ENCODE measurements at regions not wholly inside any gene's neighbourhood (a gene's known extent, or its start where the extent isn't known, plus 50 kb on each side); places are given as distances from the start of the nearest gene placed in this dataset.
"Not testable (repeated sequence)": the region's sequence is repeated elsewhere in the genome, so short reads cannot be mapped to it uniquely, and the experiment has no call there.

DNA sequence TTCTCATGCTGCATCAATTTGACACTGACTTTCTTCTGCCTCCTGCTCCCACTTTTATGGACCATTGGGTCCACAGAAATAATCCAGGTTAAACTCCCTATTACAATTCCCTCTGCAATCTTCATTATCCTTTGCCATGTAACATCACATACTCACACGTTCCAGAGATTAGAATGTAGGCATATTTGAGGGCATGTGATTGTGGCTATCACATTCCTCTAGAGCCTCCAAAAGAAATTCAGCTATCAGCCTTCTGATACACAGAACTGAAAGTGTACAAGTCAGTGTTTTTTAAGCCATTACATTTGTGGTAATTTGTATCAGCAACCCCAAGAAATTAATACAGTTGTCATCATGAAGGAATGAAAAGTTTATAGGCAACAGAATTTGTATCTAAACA is 892.4 kb downstream of the RPS29 start:
- DNase-seq = no peak

DNA sequence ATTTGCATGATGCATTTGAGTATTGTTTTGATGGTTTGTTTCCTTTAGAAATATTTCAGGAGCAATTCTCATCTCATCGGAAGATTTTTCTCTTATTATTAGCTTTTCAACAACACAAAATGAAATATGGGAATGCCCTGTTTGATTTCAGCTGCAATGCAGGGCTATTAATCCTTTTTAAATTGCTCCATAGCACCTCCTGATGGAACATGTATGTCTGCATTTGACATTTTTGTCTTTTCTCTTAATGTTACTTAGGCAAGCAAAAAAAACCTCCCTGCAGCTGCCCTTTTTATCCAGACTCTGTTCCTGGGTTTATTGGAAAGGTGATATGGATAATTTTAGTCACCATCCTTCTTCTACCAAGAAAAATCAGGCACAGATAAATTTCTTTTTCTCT is 895.8 kb downstream of the RPS29 start:
- no peak for DNase-seq

DNA sequence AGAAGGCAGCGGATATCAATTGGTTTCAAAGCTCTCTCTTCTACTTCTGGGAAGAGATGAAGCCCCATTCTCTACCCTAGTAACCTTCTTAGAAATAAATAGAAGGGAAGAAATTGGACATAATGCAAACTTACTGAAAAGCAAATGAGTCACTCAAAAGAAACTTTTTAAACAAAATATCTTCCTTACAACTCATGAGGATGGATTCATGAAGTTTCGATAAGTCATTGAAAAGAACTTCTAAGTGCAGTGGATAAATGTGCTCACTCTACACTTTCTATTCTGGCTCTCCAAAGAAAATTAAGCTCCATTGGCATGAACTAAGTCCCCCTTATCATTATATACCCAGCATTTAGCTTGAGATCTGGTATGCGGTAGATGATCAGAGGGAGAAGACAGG is 899.5 kb downstream of the RPS29 start:
- DNase-seq = no peak

DNA sequence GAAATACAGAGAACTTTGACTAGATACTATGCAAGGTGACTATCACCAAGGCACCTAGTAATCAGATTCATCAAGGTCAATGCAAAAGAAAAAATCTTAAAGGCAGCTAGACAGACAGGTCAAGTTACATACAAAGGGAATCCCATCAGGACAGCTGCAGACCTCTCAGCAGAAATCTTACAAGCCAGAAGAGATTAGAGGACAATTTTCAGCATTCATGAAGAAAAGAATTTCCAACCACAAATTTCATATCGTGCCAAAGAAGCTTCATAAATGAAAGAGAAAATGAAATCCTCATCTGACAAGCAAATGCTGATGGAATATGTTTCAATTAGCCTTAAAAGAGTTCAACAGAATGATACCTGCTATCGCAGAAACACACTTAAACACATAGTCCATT is 913.7 kb downstream of the RPS29 start:
- no peak for DNase-seq

DNA sequence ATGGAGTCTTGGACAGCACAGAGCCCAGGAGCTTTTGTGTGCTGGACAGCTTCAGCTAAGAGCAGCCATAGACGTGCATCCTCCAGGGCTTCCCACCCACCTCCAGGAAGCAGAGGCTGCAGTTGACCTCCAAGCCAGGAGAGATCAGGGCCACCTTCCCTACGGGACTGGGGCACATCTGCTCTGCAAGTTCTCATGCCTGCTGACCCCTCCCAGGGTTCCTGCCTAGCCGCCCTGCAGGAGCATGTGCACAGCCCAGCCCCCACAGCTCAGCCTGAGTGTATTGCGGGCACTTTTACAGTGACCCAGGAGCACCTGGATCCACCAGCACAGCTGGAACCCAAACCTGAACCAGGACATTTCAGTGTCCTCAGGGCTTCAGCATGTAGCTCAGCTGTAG is 915.2 kb downstream of the RPS29 start:
- DNase-seq = no peak

DNA sequence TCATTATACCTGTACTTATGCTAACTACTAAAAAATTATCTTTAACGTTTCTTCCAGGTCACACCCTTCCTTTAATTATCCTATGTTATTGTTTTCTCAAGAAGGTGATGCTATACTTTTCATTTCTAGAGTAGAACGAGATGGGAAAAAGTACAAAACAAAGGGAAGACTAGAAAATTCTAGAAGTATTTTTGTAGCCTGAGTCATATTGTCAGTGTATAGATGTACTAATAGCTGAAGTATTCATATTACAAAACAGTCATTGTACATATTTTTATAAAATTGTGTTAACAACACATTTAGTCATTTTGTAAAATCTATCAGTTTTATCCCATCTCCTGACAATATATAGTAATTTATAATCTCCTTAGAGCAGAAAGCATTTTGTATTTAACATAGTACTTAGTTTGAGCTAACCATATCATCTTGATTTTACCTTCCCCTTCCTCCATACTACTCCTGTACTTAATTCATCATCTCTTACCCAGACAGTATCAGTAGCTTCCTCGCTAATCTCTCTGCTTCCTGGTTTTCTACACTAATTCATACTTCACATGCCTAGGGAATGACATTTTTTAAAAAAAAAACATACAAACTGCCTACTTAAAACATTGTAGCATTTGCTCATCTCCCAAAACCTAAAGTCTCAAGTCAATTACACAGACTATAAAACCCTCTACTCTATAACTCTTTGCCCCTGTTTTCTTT is 920.9 kb downstream of the RPS29 start:
- DNase-seq = no peak

DNA sequence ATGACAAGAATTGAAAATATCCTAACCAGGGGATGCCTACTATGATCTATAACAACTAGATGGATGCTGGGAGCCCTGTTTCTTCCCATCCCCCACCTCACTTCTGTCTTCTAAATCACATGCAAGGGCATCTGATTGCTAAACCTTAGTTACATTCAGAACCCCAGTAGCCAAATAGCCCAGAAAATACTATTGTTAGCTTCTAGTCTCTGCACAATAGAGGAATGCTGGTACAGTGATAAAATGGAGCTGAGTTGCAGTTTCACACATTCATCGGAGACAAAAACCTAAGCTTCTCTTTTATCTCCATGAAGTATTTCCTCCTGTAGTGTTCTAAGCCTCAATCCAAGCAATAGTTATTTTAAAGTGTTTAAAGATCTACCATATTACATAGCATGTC is 942.9 kb downstream of the RPS29 start:
- no peak for DNase-seq

DNA sequence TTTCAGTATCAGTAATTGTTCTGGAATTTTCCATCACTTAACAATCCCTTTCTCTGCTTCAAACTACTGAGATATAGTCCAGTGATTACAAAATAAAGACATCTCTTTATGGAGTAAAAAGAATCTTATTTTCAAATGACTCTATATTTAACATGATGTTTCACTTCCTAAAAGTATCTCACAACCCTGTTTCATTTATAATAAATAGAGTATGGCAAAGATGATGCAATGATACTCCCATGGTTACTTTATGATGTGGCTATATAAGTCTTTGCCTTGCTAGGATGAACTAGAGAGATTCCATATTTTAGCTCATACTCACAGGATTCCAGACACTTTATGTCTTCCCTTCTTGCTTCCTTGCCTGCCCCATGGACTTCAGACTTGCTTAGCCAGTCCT is 953.5 kb upstream of the MDGA2 start:
- no peak for DNase-seq

DNA sequence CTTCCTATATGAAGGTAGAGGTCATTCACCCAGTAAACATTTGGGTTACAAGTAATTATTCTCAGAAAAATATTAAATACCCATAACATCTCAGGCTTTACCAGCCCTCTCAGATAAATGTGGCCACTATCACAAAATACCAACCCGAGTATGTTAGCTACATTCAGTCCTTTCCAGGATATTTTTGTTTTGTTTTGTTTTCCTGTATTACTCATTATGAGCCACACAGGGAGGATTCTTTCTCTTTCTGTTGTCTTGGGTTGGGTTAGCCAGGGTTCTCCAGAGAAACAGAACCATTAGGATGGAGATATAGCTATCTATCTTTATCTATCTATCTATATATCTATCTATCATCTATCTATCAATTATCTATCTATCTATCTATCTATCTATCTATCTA is 947.6 kb upstream of the MDGA2 start:
- no peak for DNase-seq

DNA sequence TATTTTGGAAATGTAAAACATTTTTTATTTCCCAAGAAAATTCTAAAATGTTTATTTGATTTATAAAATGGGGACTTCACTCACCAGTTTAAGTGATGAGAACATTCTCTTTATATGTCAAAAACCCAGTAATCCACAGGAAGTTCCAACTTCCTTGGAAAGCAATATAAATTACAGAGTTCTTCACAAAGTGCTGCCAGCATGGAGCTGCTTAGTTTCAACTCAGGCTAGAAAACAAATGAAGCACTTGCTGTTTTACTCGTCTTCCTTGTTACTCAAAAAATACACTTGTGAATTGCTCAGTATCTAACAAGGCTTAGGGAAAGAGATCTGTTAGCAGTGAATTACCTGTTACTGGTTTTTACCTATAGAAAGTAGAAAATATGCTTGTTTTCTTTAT is 942.7 kb upstream of the MDGA2 start:
- no peak for DNase-seq

DNA sequence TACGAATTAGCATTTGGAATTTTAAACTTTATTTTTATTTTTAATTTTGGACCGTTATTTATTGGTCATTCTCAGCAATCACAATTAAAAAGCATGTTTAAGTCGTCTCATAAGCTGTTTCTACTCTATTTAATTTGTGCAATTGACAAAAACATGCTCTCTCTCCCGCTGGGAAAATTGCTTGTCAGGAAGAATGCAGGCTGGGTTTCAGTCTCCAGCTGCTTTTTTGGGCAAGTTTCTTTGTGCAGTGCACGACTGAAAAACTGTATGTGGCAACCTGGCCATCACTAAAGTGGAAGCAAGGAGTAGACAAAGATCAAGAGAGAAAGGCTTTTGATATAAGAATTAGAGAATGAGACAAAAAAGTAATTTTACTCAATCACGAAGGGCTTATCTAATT is 941.5 kb upstream of the MDGA2 start:
- no peak for DNase-seq

DNA sequence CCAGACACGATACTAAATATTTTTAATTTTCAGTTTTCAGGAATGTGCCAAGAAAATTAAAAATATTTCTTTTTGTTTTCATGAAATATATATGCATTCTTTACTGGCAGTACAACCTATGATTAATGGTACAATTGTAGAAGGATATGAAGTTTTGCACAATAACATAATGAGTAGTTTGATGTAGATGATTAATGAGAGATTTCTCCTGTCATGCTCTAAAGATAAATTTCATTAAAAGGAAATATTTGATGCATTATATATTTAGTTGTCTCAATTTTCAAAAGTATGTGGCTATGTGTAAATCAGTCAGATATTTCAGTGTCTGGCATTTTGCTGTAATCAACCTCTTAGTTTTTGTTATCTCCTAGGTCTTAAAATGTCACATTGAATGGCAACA is 940.2 kb upstream of the MDGA2 start:
- no peak for DNase-seq

DNA sequence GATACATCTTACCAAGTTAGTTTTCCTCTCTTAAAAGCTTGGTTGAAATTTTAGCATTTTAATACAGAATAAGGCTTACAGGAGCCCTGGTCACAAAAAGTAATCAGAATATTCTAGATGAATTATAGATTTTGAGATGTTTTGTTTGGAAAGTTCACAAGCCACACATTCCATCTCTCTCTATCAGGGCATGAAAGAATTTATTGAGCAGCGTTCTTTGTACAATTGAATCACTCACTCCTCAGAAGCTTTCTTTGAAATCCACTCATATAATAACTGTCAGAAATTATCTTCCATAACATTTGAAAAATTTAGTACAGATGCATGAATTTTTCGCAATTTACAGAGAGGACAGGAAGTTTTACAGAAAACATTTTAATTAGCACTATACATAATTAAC is 938.6 kb upstream of the MDGA2 start:
- no peak for DNase-seq

DNA sequence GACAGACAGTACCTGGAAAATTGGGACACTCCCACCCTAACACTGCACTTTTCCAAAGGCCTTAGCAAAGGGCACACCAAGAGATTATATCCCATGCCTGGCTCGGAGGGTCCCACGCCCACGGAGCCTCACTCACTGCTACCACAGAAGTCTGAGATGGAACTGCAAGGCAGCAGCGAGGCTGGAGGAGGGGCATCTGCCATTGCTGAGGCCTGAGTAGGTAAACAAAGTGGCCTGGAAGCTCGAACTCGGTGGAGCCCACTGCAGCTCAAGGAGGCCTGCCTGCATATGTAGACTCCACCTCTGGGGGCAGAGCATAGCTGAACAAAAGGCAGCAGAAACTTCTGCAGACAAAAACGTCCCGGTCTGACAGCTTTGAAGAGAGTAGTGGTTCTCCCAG is 931.6 kb upstream of the MDGA2 start:
- not testable (repeated sequence) for DNase-seq

DNA sequence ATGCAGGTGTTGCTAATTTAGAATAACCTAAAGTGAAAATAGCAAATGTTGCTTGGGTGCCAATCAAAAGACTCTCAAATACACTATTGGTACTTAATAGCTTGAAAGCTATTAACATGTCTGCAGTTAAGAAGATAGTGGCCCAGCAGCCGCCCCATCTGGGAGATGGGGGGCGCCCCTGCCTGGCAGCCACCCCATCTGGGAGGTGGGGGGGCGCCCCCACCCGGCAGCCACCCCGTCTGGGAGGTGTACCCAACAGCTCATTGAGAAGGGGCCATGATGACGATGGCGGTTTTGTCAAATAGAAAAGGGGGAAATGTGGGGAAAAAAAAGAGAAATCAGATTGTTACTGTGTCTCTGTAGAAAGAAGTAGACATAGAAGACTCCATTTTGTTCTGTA is 923.1 kb upstream of the MDGA2 start:
- no peak for DNase-seq

DNA sequence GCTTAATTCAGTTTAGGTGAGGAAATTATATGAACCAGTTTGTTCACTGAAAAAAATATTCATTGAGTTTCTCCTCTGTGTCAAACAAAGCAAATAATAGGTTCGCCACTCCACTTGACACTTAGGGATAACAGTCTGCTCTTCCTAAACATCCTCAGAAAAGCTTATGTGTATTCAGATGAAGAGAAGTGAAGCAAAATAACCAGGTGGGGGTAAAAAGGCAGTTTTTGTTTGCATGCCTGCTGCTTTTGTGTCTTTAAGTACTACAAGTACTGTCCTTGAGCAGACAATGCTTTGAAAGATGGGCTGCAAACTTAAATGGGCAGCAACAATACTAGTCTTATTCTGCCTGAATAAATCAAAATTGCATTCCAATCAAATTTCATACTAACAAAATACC is 910.7 kb upstream of the MDGA2 start:
- DNase-seq = no peak

DNA sequence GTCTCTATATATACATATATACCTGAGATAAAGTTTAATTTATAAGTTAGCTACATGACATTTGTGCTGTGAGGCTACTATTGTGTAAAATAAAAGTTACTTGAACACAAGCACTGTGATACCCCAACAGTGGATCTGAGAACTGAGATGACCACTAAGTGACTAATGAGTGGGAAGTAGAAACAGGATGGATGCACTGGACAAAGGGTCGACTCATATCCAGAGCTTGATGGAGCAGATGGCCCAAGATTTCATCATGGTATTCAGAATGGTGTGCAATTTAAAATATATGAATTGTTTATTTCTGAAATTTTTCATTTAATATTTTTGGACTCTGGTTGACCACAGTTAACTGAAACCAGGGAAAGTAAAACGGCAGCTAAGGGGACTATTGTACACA is 908.6 kb upstream of the MDGA2 start:
- no peak for DNase-seq

DNA sequence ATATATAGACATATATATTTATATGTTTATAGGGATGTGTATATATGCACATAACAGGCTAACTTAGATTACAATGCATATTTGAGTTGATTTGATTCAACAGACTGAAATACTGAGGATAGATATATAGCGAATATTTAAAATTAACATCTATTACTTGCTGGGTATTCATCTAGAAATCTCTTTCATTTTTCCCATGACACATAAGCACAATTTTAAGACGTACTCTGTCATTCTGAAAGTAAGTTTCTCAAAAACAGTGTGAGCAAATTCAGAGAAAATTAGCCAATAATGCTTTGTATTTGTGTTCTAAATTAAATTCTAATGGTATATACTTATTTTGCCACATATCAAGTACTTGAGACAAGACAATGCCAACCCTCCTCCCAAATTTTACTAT is 907.5 kb upstream of the MDGA2 start:
- DNase-seq = no peak

DNA sequence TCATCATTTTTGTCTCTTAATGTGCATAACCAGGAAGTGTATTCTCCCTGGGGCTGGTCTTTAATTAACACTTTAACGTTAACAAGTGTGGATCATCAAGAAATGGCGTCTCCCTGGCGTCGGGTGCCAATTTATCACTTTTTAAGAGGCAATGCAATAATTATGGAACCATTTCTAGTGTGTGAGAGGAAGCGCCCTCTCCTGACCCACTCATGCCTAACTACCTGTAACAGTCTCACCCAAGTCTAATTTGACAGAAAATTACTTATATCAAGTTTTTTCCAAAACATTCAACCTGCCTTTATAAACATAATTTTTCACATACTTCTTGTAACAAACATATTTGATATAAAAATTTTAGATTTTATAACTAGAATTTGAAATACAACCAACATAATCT is 905.3 kb upstream of the MDGA2 start:
- DNase-seq = no peak

DNA sequence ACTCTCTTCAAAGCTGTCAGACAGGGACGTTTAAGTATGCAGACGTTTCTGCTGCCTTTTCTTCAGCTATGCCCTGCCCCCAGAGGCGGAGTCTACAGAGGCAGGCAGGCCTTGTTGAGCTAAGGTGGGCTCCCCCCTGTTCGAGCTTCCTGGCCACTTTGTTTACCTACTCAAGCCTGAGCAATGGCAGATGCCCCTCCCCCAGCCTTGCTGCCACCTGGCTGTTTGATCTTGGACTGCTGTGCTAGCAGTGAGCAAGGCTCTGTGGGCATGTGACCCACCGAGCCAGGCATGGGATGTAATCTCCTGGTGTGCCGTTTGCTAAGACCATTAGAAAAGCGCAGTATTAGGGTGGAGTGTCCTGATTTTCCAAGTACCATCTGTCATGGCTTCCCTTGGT is 900.4 kb upstream of the MDGA2 start:
- no peak for DNase-seq

DNA sequence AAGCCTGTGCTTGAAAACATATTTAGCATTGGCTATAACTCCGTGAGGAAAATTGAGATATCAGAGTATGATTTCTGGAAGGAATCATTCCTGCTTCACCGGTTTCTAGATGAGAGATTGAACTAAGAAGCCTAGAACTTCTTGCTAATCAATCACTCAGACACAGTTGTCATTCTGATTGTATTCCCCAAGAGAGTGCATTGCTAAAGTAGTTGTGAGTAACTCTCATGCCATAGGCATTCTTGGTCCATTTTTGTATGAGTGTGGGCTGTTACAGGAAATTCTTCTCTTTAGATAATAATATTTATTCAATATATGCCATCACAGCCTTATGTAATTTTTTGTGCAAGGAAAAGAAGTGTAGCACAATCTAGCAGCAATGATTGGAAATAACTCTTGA is 893.3 kb upstream of the MDGA2 start:
- no peak for DNase-seq

DNA sequence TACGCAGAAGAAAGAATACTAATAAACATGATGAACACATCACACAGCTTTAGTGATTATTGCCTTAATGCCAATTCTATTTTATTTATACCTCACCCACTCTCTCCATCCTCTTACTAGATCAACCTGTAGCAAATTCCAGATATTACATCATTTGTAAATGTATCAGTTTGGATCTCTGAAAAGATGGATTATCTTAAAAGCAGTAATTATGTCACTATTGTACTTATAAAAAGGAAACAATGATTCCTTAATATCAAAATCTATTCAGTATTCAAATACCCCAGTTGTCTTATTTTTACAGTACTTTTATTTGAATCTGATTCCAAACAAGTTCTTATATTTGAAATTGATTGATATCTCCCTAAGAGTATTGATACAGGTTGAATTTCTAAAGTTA is 892.8 kb upstream of the MDGA2 start:
- no peak for DNase-seq

DNA sequence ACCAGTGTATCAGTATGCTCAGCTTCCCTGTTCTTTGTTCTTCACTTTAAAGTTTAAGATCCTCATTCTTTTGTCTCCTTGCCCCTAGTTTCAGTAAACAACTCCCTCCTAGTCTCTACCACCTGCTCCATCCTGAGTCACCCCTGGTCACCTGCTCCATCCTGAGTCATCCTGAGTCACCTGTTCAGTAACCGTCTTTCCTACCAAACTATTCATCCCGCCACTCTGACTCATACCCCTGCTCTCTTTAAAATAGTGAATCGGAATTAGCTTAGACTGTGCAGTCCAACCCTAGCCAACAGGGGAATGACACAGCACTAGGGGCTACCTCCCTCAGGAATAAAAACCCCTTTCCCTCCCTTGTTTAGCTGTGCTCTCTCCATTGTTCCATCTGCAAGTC is 888.1 kb upstream of the MDGA2 start:
- no peak for DNase-seq

DNA sequence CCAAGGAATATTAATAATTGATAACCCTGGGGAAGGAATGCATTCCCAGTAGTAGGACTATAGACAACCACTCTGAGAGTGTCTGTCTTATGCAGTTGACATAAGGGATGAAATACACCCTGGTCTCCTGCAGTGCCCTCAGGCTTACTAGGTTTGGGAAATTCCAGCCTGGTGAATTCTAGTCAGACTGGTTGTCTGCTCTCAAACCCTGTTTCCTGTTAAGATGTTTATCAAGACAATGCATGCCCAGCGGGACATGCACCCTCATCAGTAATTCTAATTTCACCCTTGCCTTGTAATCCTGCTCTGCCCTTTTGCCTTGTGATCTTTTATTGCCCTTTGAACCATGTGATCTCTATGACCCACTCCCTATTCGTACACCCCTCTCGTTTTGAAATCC is 886.0 kb upstream of the MDGA2 start:
- not testable (repeated sequence) for DNase-seq

DNA sequence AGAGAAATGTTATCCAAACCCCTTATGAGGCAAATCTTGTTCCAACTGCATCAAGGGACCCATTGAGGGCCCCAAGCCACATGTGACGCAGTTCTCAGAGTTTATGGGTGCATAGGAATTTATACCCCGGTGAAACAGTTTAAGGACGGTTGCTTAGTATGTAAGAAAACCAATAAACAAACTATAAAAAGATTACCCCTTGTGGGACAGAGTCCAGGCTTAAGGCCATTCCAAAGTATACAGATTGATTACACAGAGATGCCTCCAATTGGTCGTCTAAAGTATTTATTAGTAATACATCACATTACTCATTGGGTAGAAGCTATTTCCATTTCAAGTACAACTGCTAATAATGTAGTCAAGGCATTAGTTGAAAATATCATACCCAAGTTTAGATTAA is 885.0 kb upstream of the MDGA2 start:
- no peak for DNase-seq

DNA sequence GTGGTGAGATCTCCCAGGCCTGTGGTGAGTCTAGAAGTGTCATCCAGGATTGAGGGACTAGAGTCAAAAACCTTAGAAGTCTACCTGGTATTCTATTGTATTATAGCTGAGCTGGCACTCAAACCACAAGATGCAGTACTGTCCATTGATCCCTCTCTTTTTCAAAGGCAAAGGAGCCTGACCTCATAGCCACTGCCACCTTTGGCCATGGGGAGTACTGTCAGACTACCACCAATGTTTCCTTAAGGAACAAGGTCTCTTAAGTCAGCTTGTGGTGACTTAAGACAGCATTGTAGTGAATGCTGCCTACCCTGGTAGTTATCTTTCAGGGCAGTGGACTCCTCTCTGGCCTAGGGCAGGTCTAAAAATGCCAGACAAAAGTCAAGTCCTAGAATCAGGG is 878.0 kb upstream of the MDGA2 start:
- DNase-seq = no peak
